NOMO-1 treated with DMSO at 0.1 percent for 48 hours (cell line): ENCODE measurements at regions not wholly inside any gene's neighbourhood (a gene's known extent, or its start where the extent isn't known, plus 50 kb on each side); places are given as distances from the start of the nearest gene placed in this dataset.
"Not testable (repeated sequence)": the region's sequence is repeated elsewhere in the genome, so short reads cannot be mapped to it uniquely, and the experiment has no call there.

Source experiments
- DNase-seq: peaks from one replicate; lab custom pipeline; 2025; ENCODE audit not compliant: unreplicated experiment; lab: John Stamatoyannopoulos, UW

- DNase-seq: no peak
Observed at GRCh38 chr11:90732486-90732885, 509.6 kb upstream of the CHORDC1 start.

GRCh38 chr11:90723475-90723874, 500.6 kb upstream of the CHORDC1 start:
- no peak for DNase-seq

- DNase-seq: peak; percentile 29
Observed at GRCh38 chr11:90722552-90723190, 499.8 kb upstream of the CHORDC1 start.

GRCh38 chr11:90717522-90717921, 494.7 kb upstream of the CHORDC1 start:
- DNase-seq: no peak

GRCh38 chr11:90705661-90706060, 482.8 kb upstream of the CHORDC1 start:
- DNase-seq: no peak

GRCh38 chr11:90704510-90704909, 481.7 kb upstream of the CHORDC1 start:
- no peak for DNase-seq

- no peak for DNase-seq
Observed at GRCh38 chr11:90701716-90702115, 478.9 kb upstream of the CHORDC1 start.

GRCh38 chr11:90700789-90701439, 478.1 kb upstream of the CHORDC1 start:
- DNase-seq: no peak

GRCh38 chr11:90699791-90700400, 477.0 kb upstream of the CHORDC1 start:
- no peak for DNase-seq

GRCh38 chr11:90698238-90698637, 475.4 kb upstream of the CHORDC1 start:
- DNase-seq: no peak

- DNase-seq: not testable (repeated sequence)
Observed at GRCh38 chr11:90675496-90675895, 452.6 kb upstream of the CHORDC1 start.

- DNase-seq: no peak
Observed at GRCh38 chr11:90669094-90669493, 446.2 kb upstream of the CHORDC1 start.

- no peak for DNase-seq
Observed at GRCh38 chr11:90668502-90668901, 445.7 kb upstream of the CHORDC1 start.

GRCh38 chr11:90661233-90661632, 438.4 kb upstream of the CHORDC1 start:
- DNase-seq: no peak

GRCh38 chr11:90656171-90656570, 433.3 kb upstream of the CHORDC1 start:
- no peak for DNase-seq

- no peak for DNase-seq
Observed at GRCh38 chr11:90650153-90650552, 427.3 kb upstream of the CHORDC1 start.

- no peak for DNase-seq
Observed at GRCh38 chr11:90646706-90647105, 423.9 kb upstream of the CHORDC1 start.

GRCh38 chr11:90646266-90646665, 423.4 kb upstream of the CHORDC1 start:
- DNase-seq: no peak

GRCh38 chr11:90639461-90639993, 416.7 kb upstream of the CHORDC1 start:
- DNase-seq: no peak

GRCh38 chr11:90635886-90636285, 413.0 kb upstream of the CHORDC1 start:
- DNase-seq: no peak

GRCh38 chr11:90635151-90635550, 412.3 kb upstream of the CHORDC1 start:
- no peak for DNase-seq

- no peak for DNase-seq
Observed at GRCh38 chr11:90630176-90630575, 407.3 kb upstream of the CHORDC1 start.
